ENCODE measurements at regions not wholly inside any gene's neighbourhood (a gene's known extent, or its start where the extent isn't known, plus 50 kb on each side); places are given as distances from the start of the nearest gene placed in this dataset.

DNA sequence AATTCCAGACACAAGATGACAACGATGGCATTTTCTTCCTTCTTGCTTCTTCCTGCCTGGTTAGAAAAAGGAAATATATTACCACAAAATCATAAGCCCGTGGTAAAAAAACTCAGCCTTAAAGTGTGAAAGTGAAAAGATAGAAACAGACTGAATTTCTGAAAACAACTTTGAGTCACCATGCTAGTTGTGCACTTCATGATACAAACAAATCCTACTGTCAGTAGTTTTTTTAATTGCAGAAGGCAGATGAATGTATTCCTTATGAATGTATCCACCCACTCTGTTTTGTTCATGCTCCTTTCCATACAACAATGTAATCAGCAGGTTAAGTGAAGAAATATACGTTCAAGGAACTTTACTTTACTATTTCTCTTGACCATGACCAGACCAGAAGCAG lies 1144.7 kb downstream of the OTOL1 start:
- TF ChIP-seq RAD21 (IDR thresholded peaks at IDR 0.05; ENCODE audit: low read depth) (no peak), YY1 (IDR thresholded peaks at IDR 0.05; ENCODE audit: low read depth) (no peak), FOXM1 (IDR thresholded peaks at IDR 0.05; ENCODE audit: borderline replicate concordance, low read depth) (no peak), TCF12 (IDR thresholded peaks at IDR 0.05; ENCODE audit: low read depth) (no peak), CREB1 (IDR thresholded peaks at IDR 0.05; ENCODE audit: low read depth) (no peak)
- TF ChIP-seq, protein P1, sequence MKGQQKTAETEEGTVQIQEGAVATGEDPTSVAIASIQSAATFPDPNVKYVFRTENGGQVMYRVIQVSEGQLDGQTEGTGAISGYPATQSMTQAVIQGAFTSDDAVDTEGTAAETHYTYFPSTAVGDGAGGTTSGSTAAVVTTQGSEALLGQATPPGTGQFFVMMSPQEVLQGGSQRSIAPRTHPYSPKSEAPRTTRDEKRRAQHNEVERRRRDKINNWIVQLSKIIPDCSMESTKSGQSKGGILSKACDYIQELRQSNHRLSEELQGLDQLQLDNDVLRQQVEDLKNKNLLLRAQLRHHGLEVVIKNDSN (IDR thresholded peaks at IDR 0.05), result no peak
- TF ChIP-seq, protein P2, sequence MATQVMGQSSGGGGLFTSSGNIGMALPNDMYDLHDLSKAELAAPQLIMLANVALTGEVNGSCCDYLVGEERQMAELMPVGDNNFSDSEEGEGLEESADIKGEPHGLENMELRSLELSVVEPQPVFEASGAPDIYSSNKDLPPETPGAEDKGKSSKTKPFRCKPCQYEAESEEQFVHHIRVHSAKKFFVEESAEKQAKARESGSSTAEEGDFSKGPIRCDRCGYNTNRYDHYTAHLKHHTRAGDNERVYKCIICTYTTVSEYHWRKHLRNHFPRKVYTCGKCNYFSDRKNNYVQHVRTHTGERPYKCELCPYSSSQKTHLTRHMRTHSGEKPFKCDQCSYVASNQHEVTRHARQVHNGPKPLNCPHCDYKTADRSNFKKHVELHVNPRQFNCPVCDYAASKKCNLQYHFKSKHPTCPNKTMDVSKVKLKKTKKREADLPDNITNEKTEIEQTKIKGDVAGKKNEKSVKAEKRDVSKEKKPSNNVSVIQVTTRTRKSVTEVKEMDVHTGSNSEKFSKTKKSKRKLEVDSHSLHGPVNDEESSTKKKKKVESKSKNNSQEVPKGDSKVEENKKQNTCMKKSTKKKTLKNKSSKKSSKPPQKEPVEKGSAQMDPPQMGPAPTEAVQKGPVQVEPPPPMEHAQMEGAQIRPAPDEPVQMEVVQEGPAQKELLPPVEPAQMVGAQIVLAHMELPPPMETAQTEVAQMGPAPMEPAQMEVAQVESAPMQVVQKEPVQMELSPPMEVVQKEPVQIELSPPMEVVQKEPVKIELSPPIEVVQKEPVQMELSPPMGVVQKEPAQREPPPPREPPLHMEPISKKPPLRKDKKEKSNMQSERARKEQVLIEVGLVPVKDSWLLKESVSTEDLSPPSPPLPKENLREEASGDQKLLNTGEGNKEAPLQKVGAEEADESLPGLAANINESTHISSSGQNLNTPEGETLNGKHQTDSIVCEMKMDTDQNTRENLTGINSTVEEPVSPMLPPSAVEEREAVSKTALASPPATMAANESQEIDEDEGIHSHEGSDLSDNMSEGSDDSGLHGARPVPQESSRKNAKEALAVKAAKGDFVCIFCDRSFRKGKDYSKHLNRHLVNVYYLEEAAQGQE (IDR thresholded peaks at IDR 0.05; ENCODE audit: low read depth), result no peak

DNA sequence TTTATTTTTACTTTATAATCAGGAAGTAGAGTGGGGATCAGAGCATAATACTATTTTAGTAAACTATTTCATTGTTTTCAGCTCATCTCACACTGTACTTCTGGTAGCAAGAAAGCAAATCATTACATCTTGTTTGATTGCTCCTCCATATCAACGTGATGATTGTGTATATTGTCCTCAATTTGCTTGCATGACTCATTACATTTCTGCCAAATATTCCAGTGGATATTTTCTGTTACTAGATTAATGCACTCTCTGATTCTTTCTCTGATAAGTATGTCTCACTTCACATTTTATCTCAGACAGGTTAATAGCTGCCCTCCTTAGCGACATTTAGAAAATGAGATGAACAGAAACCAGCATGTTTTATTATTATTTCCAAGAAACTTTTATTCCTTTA lies 1145.3 kb downstream of the OTOL1 start:
- TF ChIP-seq TAF1 (IDR thresholded peaks at IDR 0.05; ENCODE audit: low read depth) (no peak), TCF12 (IDR thresholded peaks at IDR 0.05; ENCODE audit: low read depth) (no peak), YY1 (IDR thresholded peaks at IDR 0.05; ENCODE audit: low read depth) (no peak), CEBPB (IDR thresholded peaks at IDR 0.05) (no peak), CREB1 (IDR thresholded peaks at IDR 0.05; ENCODE audit: low read depth) (no peak), EGR1 (IDR thresholded peaks at IDR 0.05) (no peak), TEAD4 (IDR thresholded peaks at IDR 0.05) (no peak), NFIC (IDR thresholded peaks at IDR 0.05) (no peak), EP300 (IDR thresholded peaks at IDR 0.05; ENCODE audit: borderline replicate concordance) (no peak), ZBTB7A (IDR thresholded peaks at IDR 0.05; ENCODE audit: low read depth) (no peak), RAD21 (IDR thresholded peaks at IDR 0.05; ENCODE audit: low read depth) (no peak)
- TF ChIP-seq, protein P2 (IDR thresholded peaks at IDR 0.05; ENCODE audit: low read depth), result no peak

DNA sequence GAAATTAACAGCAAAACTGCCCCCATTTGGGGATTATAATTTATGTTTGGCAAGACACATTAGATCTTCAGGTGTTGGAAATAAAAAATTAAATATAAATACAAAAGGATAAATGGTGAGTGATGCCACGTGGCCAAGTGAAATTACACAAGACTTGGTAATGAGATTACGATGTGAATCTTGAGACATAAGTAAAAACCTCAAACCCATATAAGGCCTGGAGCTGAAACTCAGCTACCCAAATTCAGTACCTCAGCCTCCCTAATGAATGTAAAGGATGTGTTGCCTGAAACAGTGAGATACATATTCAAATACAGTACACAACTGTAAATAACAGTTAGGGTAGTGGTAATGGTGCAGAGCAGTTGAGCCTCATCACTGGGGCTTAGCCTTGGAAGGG lies 1146.6 kb downstream of the OTOL1 start:
- no peak for TF ChIP-seq YY1 (IDR thresholded peaks at IDR 0.05; ENCODE audit: low read depth)
- no peak for TF ChIP-seq EP300 (IDR thresholded peaks at IDR 0.05; ENCODE audit: borderline replicate concordance)
- no peak for TF ChIP-seq NFIC (IDR thresholded peaks at IDR 0.05)
- TF ChIP-seq ZBTB7A (IDR thresholded peaks at IDR 0.05; ENCODE audit: low read depth), result no peak
- TF ChIP-seq TEAD4 (IDR thresholded peaks at IDR 0.05), result no peak
- TF ChIP-seq, protein P1 (IDR thresholded peaks at IDR 0.05), result no peak
- TF ChIP-seq EGR1 (IDR thresholded peaks at IDR 0.05), result no peak
- no peak for TF ChIP-seq FOXM1 (IDR thresholded peaks at IDR 0.05; ENCODE audit: borderline replicate concordance, low read depth)

DNA sequence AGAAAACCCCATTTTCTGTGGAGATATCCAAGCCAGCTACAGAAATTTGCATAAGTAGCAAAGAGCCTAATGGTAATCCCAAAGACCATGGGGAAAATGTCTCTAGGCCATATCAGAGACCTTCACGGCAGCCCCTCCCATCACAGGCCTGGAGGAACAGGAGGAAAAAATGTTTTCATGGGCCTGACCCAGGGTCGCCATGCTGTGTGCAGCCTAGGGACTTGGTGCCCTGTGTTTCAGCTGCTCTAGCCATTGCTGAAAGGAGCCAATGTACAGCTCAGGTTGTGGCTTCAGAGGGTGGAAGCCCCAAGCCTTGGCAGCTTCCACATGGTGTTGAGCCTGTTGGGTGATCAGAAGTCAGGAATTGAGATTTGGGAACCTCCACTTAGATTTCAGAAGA lies 1150.7 kb downstream of the OTOL1 start:
- TF ChIP-seq, protein P3, sequence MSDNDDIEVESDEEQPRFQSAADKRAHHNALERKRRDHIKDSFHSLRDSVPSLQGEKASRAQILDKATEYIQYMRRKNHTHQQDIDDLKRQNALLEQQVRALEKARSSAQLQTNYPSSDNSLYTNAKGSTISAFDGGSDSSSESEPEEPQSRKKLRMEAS (IDR thresholded peaks at IDR 0.05), result no peak
- TF ChIP-seq EP300 (IDR thresholded peaks at IDR 0.05; ENCODE audit: borderline replicate concordance), result no peak
- TF ChIP-seq YY1 (IDR thresholded peaks at IDR 0.05; ENCODE audit: low read depth), result no peak
- TF ChIP-seq EGR1 (IDR thresholded peaks at IDR 0.05), result no peak
- TF ChIP-seq TEAD4 (IDR thresholded peaks at IDR 0.05), result no peak
- TF ChIP-seq CEBPB (IDR thresholded peaks at IDR 0.05), result no peak
- no peak for TF ChIP-seq CREB1 (IDR thresholded peaks at IDR 0.05; ENCODE audit: low read depth)
- TF ChIP-seq, protein P1 (IDR thresholded peaks at IDR 0.05), result no peak
- TF ChIP-seq NFIC (IDR thresholded peaks at IDR 0.05), result no peak
- no peak for TF ChIP-seq RAD21 (IDR thresholded peaks at IDR 0.05; ENCODE audit: low read depth)
- TF ChIP-seq, protein P2 (IDR thresholded peaks at IDR 0.05; ENCODE audit: low read depth), result no peak
- TF ChIP-seq FOXM1 (IDR thresholded peaks at IDR 0.05; ENCODE audit: borderline replicate concordance, low read depth), result no peak

DNA sequence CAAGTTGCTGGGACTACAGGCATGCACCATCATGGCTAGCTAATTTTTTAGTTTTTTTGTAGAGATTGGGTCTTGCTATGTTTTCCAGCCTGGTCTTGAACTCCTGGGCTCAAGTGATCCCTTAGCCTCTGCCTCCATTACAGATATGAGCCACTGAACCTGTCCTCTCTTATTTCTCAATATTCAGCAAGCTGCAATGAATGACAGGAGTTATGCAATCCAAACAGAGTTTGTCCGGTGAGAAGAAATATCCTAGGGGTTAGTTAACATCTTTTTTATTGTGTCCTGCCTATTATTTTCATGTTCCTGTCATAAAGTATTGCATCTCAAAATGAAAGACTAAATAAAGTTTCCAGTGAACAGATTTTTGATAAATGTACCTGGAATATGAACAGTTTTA lies 1161.4 kb downstream of the OTOL1 start:
- TF ChIP-seq CEBPB (IDR thresholded peaks at IDR 0.05) (peak; percentile 11; the same call in 1 of the 2 replicates), NFIC (IDR thresholded peaks at IDR 0.05) (no peak), EGR1 (IDR thresholded peaks at IDR 0.05) (no peak), YY1 (IDR thresholded peaks at IDR 0.05; ENCODE audit: low read depth) (no peak), TEAD4 (IDR thresholded peaks at IDR 0.05) (no peak)
